K562 (cell line): ENCODE measurements at regions not wholly inside any gene's neighbourhood (a gene's known extent, or its start where the extent isn't known, plus 50 kb on each side); places are given as distances from the start of the nearest gene placed in this dataset.
A peak's percentile ranks its signal among the peaks of the same experiment; 100 is the strongest.

Experiments used
- CEBPG ChIP-seq, 3 experiments: fragments of 200-800 bp in 1 of 3; sonication (Bioruptor generic) in 1 of 3; sonication (generic) in 1 of 3; formaldehyde crosslinking in 1 of 3; IDR thresholded peaks in 2 of 3; conservative IDR thresholded peaks in 1 of 3; 2 replicates each; pipeline versions ENCODE4 v1.6.1 to v1.8.0; 2016 to 2022; ENCODE audit warnings: missing compliant biosample characterization in 2 of 3, missing genetic modification characterization in 2 of 3, mild to moderate bottlenecking in 1 of 3, missing genetic modification reagents in 1 of 3
- MECOM ChIP-seq: fragments of 250-450 bp; sonication (Bioruptor Pico); IDR thresholded peaks from 2 replicates; pipeline ENCODE4 v1.8.0; 2022; ENCODE audit warnings: inconsistent platforms
- MTA2 ChIP-seq: fragments of 450-650 bp; IDR thresholded peaks from 2 replicates; pipeline ENCODE4 v1.6.1; 2016; ENCODE audit warnings: low read depth
- NR4A1 ChIP-seq, 2 experiments: fragments of 250-450 bp in 1 of 2; fragments of 450-650 bp in 1 of 2; sonication (Bioruptor Pico) in 1 of 2; IDR thresholded peaks; 2 replicates each; pipeline versions ENCODE4 v1.4.0 to v1.6.1; 2016 to 2020; ENCODE audit warnings: mild to moderate bottlenecking in 2 of 2, missing compliant biosample characterization in 1 of 2, missing genetic modification characterization in 1 of 2, moderate library complexity in 1 of 2
- RAD51 ChIP-seq: fragments of 450-650 bp; IDR thresholded peaks from 2 replicates; pipeline ENCODE4 v1.7.1; 2016; ENCODE audit warnings: low read depth, mild to moderate bottlenecking, borderline replicate concordance
- SMARCC2 ChIP-seq: fragments of 450-650 bp; IDR thresholded peaks from 2 replicates; pipeline ENCODE4 v1.6.1; 2017; ENCODE audit warnings: antibody characterized with exemption, moderate library complexity, mild to moderate bottlenecking, low read depth
- SP2 ChIP-seq: IDR thresholded peaks from 2 replicates; pipeline ENCODE4 v1.6.1; 2011; ENCODE audit warnings: mild to moderate bottlenecking, low read depth, low read length, moderate library complexity; ENCODE audit not compliant: poor library complexity, severe bottlenecking; ENCODE audit errors: extremely low read depth
- TFAM ChIP-seq: fragments of 250-450 bp; sonication (Bioruptor Pico); conservative IDR thresholded peaks from 2 replicates; pipeline ENCODE4 v1.5.0; 2021; ENCODE audit warnings: mild to moderate bottlenecking, moderate library complexity
- ZC3H11A ChIP-seq: IDR thresholded peaks from 2 replicates; pipeline ENCODE4 v1.6.1; 2012; ENCODE audit warnings: low read depth, low read length, improper control_type of control experiment
- ZNF134 ChIP-seq: fragments of 250-450 bp; sonication (Bioruptor Pico); conservative IDR thresholded peaks from 2 replicates; pipeline ENCODE4 v1.4.0; 2020
- ZNF143 ChIP-seq: sonication (generic); formaldehyde crosslinking; IDR thresholded peaks from 2 replicates; pipeline ENCODE4 v1.9.0; 2022; ENCODE audit warnings: mild to moderate bottlenecking, missing genetic modification reagents
- ZNF217 ChIP-seq: sonication (generic); formaldehyde crosslinking; IDR thresholded peaks from 2 replicates; pipeline ENCODE4 v1.8.0; 2022; ENCODE audit warnings: mild to moderate bottlenecking, missing genetic modification reagents
- ZNF696 ChIP-seq: fragments of 250-450 bp; sonication (Bioruptor Pico); conservative IDR thresholded peaks from 2 replicates; pipeline ENCODE4 v1.4.0; 2020; ENCODE audit warnings: mild to moderate bottlenecking, moderate library complexity
- ZNF699 ChIP-seq: fragments of 250-450 bp; sonication (Bioruptor Pico); IDR thresholded peaks from 2 replicates; pipeline ENCODE4 v1.8.0; 2021; ENCODE audit warnings: mild to moderate bottlenecking, moderate library complexity; ENCODE audit not compliant: insufficient replicate concordance
- TF ChIP-seq, protein P1 (sequence below): fragments of 450-650 bp; IDR thresholded peaks from 2 replicates; pipeline ENCODE4 v1.6.1; 2016; ENCODE audit warnings: mild to moderate bottlenecking
- TF ChIP-seq, protein P2 (sequence below): fragments of 450-650 bp; IDR thresholded peaks from 2 replicates; pipeline ENCODE4 v1.7.0; 2016; ENCODE audit warnings: borderline replicate concordance
- TF ChIP-seq, protein P3 (sequence below): fragments of 250-450 bp; sonication (Bioruptor Pico); IDR thresholded peaks from 2 replicates; pipeline ENCODE4 v1.8.0; 2021; ENCODE audit warnings: moderate library complexity, mild to moderate bottlenecking, inconsistent platforms

DNA sequence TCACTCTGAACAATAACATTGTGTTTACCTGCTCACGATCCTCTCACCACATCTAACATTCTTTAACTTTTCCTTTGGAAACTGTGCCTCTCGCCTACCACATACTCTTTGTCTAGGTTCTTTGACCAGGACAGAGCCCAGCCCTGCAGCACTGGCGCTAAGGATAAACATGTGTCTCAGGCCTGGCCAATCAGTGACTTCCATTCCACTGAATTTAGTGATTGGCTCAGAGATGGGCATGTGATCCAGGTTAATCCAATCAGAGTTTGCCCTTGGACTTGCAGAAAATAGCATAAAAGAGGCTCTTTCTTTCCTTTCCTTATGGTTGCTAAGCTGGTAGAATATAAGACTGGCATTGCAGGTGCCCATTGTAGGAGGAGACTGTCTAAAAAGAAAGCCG, 605.7 kb downstream of the MATN1 start (continued):
- TF ChIP-seq MECOM (CRISPR knock-in tag) (no peak), SMARCC2 (no peak), ZNF217 (CRISPR knock-in tag) (no peak), CEBPG (CRISPR knock-in tag; IDR thresholded peaks at IDR 0.05) (no peak), CEBPG (tag; conservative IDR thresholded peaks at IDR 0.05 in 1 of 2, IDR thresholded peaks at IDR 0.05 in 1 of 2) (no peak), ZC3H11A (no peak), ZNF696 (CRISPR knock-in tag) (no peak), SP2 (no peak), ZNF143 (no peak), MTA2 (no peak), NR4A1 (CRISPR knock-in tag; IDR thresholded peaks at IDR 0.05) (no peak), NR4A1 (tag; IDR thresholded peaks at IDR 0.05) (no peak), ZNF699 (CRISPR knock-in tag) (no peak), ZNF134 (CRISPR knock-in tag) (no peak), RAD51 (peak; percentile 92), TFAM (CRISPR knock-in tag) (no peak)
- TF ChIP-seq, protein P1, sequence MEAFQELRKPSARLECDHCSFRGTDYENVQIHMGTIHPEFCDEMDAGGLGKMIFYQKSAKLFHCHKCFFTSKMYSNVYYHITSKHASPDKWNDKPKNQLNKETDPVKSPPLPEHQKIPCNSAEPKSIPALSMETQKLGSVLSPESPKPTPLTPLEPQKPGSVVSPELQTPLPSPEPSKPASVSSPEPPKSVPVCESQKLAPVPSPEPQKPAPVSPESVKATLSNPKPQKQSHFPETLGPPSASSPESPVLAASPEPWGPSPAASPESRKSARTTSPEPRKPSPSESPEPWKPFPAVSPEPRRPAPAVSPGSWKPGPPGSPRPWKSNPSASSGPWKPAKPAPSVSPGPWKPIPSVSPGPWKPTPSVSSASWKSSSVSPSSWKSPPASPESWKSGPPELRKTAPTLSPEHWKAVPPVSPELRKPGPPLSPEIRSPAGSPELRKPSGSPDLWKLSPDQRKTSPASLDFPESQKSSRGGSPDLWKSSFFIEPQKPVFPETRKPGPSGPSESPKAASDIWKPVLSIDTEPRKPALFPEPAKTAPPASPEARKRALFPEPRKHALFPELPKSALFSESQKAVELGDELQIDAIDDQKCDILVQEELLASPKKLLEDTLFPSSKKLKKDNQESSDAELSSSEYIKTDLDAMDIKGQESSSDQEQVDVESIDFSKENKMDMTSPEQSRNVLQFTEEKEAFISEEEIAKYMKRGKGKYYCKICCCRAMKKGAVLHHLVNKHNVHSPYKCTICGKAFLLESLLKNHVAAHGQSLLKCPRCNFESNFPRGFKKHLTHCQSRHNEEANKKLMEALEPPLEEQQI: no peak
- TF ChIP-seq, protein P2, sequence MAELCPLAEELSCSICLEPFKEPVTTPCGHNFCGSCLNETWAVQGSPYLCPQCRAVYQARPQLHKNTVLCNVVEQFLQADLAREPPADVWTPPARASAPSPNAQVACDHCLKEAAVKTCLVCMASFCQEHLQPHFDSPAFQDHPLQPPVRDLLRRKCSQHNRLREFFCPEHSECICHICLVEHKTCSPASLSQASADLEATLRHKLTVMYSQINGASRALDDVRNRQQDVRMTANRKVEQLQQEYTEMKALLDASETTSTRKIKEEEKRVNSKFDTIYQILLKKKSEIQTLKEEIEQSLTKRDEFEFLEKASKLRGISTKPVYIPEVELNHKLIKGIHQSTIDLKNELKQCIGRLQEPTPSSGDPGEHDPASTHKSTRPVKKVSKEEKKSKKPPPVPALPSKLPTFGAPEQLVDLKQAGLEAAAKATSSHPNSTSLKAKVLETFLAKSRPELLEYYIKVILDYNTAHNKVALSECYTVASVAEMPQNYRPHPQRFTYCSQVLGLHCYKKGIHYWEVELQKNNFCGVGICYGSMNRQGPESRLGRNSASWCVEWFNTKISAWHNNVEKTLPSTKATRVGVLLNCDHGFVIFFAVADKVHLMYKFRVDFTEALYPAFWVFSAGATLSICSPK: no peak
- TF ChIP-seq, protein P3, sequence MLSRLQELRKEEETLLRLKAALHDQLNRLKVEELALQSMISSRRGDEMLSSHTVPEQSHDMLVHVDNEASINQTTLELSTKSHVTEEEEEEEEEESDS: no peak
